ENCODE measurements at regions not wholly inside any gene's neighbourhood (a gene's known extent, or its start where the extent isn't known, plus 50 kb on each side); places are given as distances from the start of the nearest gene placed in this dataset.

- TF ChIP-seq CTCF (IDR thresholded peaks at IDR 0.05), result no peak
- TF ChIP-seq ZFX (IDR thresholded peaks at IDR 0.05; ENCODE audit: borderline replicate concordance), result no peak
- H3K27ac ChIP-seq, result no peak overlapping the region
Measured at GRCh38 chr10:84811113-84811512, 482.7 kb downstream of the CCSER2 start.

- TF ChIP-seq CTCF (IDR thresholded peaks at IDR 0.05) (no peak), ZFX (IDR thresholded peaks at IDR 0.05; ENCODE audit: borderline replicate concordance) (no peak)
- no peak overlapping the region for H3K27ac ChIP-seq
Measured at GRCh38 chr10:84818961-84819360, 490.6 kb downstream of the CCSER2 start.

GRCh38 chr10:84820120-84820519 lies 491.7 kb downstream of the CCSER2 start:
- TF ChIP-seq ZFX (IDR thresholded peaks at IDR 0.05; ENCODE audit: borderline replicate concordance), result no peak
- peak; percentile 60 for TF ChIP-seq CTCF (IDR thresholded peaks at IDR 0.05)
- H3K27ac ChIP-seq, result no peak overlapping the region

- TF ChIP-seq CTCF (IDR thresholded peaks at IDR 0.05), result no peak
- TF ChIP-seq ZFX (IDR thresholded peaks at IDR 0.05; ENCODE audit: borderline replicate concordance), result no peak
- no peak overlapping the region for H3K27ac ChIP-seq
Measured at GRCh38 chr10:84820596-84820995, 492.2 kb downstream of the CCSER2 start.

- H3K27ac ChIP-seq, result no peak overlapping the region
- TF ChIP-seq ZFX (IDR thresholded peaks at IDR 0.05; ENCODE audit: borderline replicate concordance) (no peak), CTCF (IDR thresholded peaks at IDR 0.05) (no peak)
Measured at GRCh38 chr10:84822931-84823630, 494.7 kb downstream of the CCSER2 start.

GRCh38 chr10:84824525-84824924 lies 496.1 kb downstream of the CCSER2 start:
- no peak overlapping the region for H3K27ac ChIP-seq

More at GRCh38 chr10:84824525-84824924, 496.1 kb downstream of the CCSER2 start:
- TF ChIP-seq CTCF (IDR thresholded peaks at IDR 0.05), result no peak
- TF ChIP-seq ZFX (IDR thresholded peaks at IDR 0.05; ENCODE audit: borderline replicate concordance), result no peak

Data from 22Rv1 (cell line).